ENCODE measurements at regions not wholly inside any gene's neighbourhood (a gene's known extent, or its start where the extent isn't known, plus 50 kb on each side); places are given as distances from the start of the nearest gene placed in this dataset.

GRCh38 chr2:188119112-188119838 lies 172.4 kb upstream of the GULP1 start:
- no peak for DNase-seq (ENCODE audit: low read depth in 3 of 3, low spot score in 2 of 3)

GRCh38 chr2:188122985-188123384 lies 168.7 kb upstream of the GULP1 start:
- no peak for DNase-seq (ENCODE audit: low read depth in 3 of 3, low spot score in 2 of 3)

- no peak for DNase-seq (ENCODE audit: low read depth in 3 of 3, low spot score in 2 of 3)
Observed at GRCh38 chr2:188129677-188130076, 162.0 kb upstream of the GULP1 start.

GRCh38 chr2:188130317-188130716 lies 161.4 kb upstream of the GULP1 start:
- DNase-seq (ENCODE audit: low read depth in 3 of 3, low spot score in 2 of 3), result no peak

- no peak for DNase-seq (ENCODE audit: low read depth in 3 of 3, low spot score in 2 of 3)
Observed at GRCh38 chr2:188131281-188131680, 160.4 kb upstream of the GULP1 start.

- no peak for DNase-seq (ENCODE audit: low read depth in 3 of 3, low spot score in 2 of 3)
Observed at GRCh38 chr2:188132385-188132784, 159.3 kb upstream of the GULP1 start.

- DNase-seq (ENCODE audit: low read depth in 3 of 3, low spot score in 2 of 3), result no peak
Observed at GRCh38 chr2:188134241-188134640, 157.4 kb upstream of the GULP1 start.

- DNase-seq (ENCODE audit: low read depth in 3 of 3, low spot score in 2 of 3), result no peak
Observed at GRCh38 chr2:188138313-188138712, 153.4 kb upstream of the GULP1 start.

GRCh38 chr2:188142088-188142487 lies 149.6 kb upstream of the GULP1 start:
- DNase-seq (ENCODE audit: low read depth in 3 of 3, low spot score in 2 of 3), result no peak

- no peak for DNase-seq (ENCODE audit: low read depth in 3 of 3, low spot score in 2 of 3)
Observed at GRCh38 chr2:188142636-188143295, 148.9 kb upstream of the GULP1 start.

- no peak for DNase-seq (ENCODE audit: low read depth in 3 of 3, low spot score in 2 of 3)
Observed at GRCh38 chr2:188145885-188146284, 145.8 kb upstream of the GULP1 start.

- no peak for DNase-seq (ENCODE audit: low read depth in 3 of 3, low spot score in 2 of 3)
Observed at GRCh38 chr2:188146888-188147287, 144.8 kb upstream of the GULP1 start.

GRCh38 chr2:188151670-188152069 lies 140.0 kb upstream of the GULP1 start:
- no peak for DNase-seq (ENCODE audit: low read depth in 3 of 3, low spot score in 2 of 3)

- DNase-seq (ENCODE audit: low read depth in 3 of 3, low spot score in 2 of 3), result no peak
Observed at GRCh38 chr2:188158337-188159100, 133.2 kb upstream of the GULP1 start.

- no peak for DNase-seq (ENCODE audit: low read depth in 3 of 3, low spot score in 2 of 3)
Observed at GRCh38 chr2:188159484-188159883, 132.2 kb upstream of the GULP1 start.

GRCh38 chr2:188170356-188170755 lies 121.3 kb upstream of the GULP1 start:
- DNase-seq (ENCODE audit: low read depth in 3 of 3, low spot score in 2 of 3), result no peak

- DNase-seq (ENCODE audit: low read depth in 3 of 3, low spot score in 2 of 3), result no peak
Observed at GRCh38 chr2:188176620-188177019, 115.1 kb upstream of the GULP1 start.

GRCh38 chr2:188181067-188181838 lies 110.4 kb upstream of the GULP1 start:
- DNase-seq (ENCODE audit: low read depth in 3 of 3, low spot score in 2 of 3), result no peak

- no peak for DNase-seq (ENCODE audit: low read depth in 3 of 3, low spot score in 2 of 3)
Observed at GRCh38 chr2:188181884-188182283, 109.8 kb upstream of the GULP1 start.

- no peak for DNase-seq (ENCODE audit: low read depth in 3 of 3, low spot score in 2 of 3)
Observed at GRCh38 chr2:188187726-188188125, 103.9 kb upstream of the GULP1 start.

- no peak for DNase-seq (ENCODE audit: low read depth in 3 of 3, low spot score in 2 of 3)
Observed at GRCh38 chr2:188189356-188189755, 102.3 kb upstream of the GULP1 start.

All from right renal cortex interstitium (tissue), 3 donors.